Upper lobe of right lung (tissue), 1 donor: ENCODE measurements at regions not wholly inside any gene's neighbourhood (a gene's known extent, or its start where the extent isn't known, plus 50 kb on each side); places are given as distances from the start of the nearest gene placed in this dataset.

ENCODE experiments used
- ATAC-seq: fragments of 200-7000 bp; cut with Tn5 transposase; one replicate; pipeline ENCODE4 v1.9.1; 2020; ENCODE audit warnings: mild to moderate bottlenecking, moderate library complexity
- DNase-seq: peaks from one replicate; pipeline ENCODE4 v3.0.0-alpha.2; 2020
- H3K27ac ChIP-seq: fragments of 200-600 bp; one replicate; pipeline ENCODE4 v1.8.0; 2022
- H3K27me3 ChIP-seq: fragments of 200-600 bp; one replicate; pipeline ENCODE4 v1.8.0; 2022; ENCODE audit warnings: mild to moderate bottlenecking
- H3K36me3 ChIP-seq: fragments of 200-600 bp; one replicate; pipeline ENCODE4 v1.8.0; 2022
- H3K4me1 ChIP-seq: fragments of 200-600 bp; one replicate; pipeline ENCODE4 v1.8.0; 2022
- H3K4me3 ChIP-seq: fragments of 200-600 bp; one replicate; pipeline ENCODE4 v1.8.0; 2022; ENCODE audit warnings: mild to moderate bottlenecking
- H3K9me3 ChIP-seq: fragments of 200-600 bp; one replicate; pipeline ENCODE4 v1.8.0; 2022
- intact Hi-C: fragments of 100-400 bp; cut with DNase I; formaldehyde crosslinking; loops from one replicate; pipeline ENCODE4 v1.11.0; 2022
- TF ChIP-seq, protein P1 (sequence below): fragments of 200-600 bp; IDR thresholded peaks from one replicate; pipeline ENCODE4 v1.8.0; 2022; ENCODE audit warnings: antibody characterized with exemption
- donor health status: DM: no; HTN: yes; CAD: no; lungs with severe emphysema.

DNA sequence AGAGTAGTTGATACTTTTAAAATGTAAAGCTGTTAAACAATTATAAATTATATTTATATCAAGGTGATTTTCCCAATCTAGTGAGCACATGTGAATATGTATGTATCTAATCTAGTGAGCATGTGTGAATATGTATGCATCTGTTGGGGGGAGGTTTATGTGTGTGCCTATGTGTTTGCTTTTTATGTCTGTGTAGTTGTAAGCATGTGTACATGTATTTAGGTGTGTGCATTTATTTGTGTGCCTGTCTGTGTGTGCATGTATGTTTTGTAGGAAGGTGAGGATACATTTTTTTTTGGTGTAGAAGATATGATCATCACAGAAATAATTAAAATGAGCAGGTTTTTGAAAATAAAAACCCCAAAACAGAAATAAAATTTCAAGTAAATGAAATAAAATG is 318.9 kb upstream of the CHRM3 start:
- Histone ChIP-seq H3K9me3 (no peaks in the 10 kb centered on the region), H3K4me1 (no peaks in the 10 kb centered on the region), H3K27ac (no peak overlapping the region), H3K36me3 (no peaks in the 10 kb centered on the region), H3K4me3 (no peak overlapping the region), H3K27me3 (no peaks in the 10 kb centered on the region)
- no peak for DNase-seq
- TF ChIP-seq, protein P1, sequence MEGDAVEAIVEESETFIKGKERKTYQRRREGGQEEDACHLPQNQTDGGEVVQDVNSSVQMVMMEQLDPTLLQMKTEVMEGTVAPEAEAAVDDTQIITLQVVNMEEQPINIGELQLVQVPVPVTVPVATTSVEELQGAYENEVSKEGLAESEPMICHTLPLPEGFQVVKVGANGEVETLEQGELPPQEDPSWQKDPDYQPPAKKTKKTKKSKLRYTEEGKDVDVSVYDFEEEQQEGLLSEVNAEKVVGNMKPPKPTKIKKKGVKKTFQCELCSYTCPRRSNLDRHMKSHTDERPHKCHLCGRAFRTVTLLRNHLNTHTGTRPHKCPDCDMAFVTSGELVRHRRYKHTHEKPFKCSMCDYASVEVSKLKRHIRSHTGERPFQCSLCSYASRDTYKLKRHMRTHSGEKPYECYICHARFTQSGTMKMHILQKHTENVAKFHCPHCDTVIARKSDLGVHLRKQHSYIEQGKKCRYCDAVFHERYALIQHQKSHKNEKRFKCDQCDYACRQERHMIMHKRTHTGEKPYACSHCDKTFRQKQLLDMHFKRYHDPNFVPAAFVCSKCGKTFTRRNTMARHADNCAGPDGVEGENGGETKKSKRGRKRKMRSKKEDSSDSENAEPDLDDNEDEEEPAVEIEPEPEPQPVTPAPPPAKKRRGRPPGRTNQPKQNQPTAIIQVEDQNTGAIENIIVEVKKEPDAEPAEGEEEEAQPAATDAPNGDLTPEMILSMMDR = no peak
- ATAC-seq = no peak
- intact Hi-C loops = no loop called here

DNA sequence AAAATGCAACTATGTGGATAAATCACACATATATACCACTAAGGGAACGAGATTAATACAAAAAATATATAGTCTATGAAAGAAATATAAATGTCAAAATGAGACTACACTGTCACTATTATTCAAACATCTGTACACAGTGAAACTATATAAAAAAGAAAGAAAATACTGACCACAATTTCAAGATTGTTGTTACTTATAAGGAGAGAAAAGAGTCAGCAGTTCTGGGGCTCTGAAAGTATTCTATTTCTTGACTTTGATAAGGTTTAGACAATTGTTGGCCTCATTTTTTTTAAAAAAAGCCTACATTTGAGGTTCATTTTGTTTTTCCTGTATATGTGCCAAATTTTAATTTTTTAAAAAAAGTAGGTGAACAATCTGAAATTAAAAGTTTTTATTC is 319.3 kb upstream of the CHRM3 start:
- DNase-seq = no peak
- no peak for ATAC-seq
- H3K36me3 ChIP-seq = no peaks in the 10 kb centered on the region
- no peaks in the 10 kb centered on the region for H3K4me1 ChIP-seq
- H3K9me3 ChIP-seq = no peaks in the 10 kb centered on the region
- H3K27me3 ChIP-seq = no peaks in the 10 kb centered on the region
- H3K4me3 ChIP-seq = no peak overlapping the region
- intact Hi-C loops = no loop called here
- no peak overlapping the region for H3K27ac ChIP-seq
- TF ChIP-seq, protein P1 = no peak

DNA sequence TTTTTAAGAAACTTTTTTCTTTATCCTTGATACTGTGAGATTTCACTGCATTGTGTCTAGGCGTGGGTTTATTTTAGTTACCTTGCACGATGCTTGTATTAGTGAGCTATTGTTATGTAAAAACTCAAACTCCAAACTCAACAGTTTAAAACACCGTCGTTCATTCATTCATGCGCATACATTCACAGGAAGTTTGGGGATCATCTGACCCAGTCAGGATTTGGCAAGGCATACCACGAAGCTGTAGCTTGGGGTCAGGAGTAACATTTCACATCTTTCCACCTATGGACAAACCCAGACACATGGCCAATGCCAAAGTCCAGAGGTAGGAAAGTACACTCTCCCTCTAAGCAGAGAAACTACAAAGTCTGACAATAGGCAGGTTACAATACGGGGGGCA is 324.6 kb upstream of the CHRM3 start:
- no peak for ATAC-seq
- Histone ChIP-seq H3K27ac (no peak overlapping the region), H3K4me3 (no peak overlapping the region), H3K9me3 (no peaks in the 10 kb centered on the region), H3K4me1 (no peaks in the 10 kb centered on the region), H3K27me3 (no peaks in the 10 kb centered on the region), H3K36me3 (no peaks in the 10 kb centered on the region)
- DNase-seq = no peak
- TF ChIP-seq, protein P1 = no peak
- intact Hi-C loops = no loop called here

DNA sequence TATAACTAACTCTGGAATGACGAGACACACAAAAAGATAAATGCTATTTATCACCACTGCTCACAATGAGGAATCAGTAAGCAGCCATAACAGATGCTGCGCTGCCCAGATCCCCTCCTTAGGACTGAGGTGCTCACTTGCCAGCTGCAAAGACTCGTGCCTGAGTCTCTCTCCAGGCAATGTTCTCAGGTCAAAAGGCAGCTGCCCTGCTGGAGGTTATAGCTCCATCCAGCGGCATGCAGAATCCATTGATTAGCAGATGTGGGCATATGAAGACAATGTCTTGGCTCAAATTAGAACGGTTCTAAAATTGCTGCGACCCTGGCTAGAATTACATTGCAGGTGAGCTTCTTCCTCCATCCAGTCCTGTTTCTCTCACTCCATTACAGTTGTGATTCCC is 328.2 kb upstream of the CHRM3 start:
- no peak for ATAC-seq
- no peak overlapping the region for H3K27ac ChIP-seq
- H3K9me3 ChIP-seq = no peaks in the 10 kb centered on the region
- no peaks in the 10 kb centered on the region for H3K36me3 ChIP-seq
- H3K4me3 ChIP-seq = no peak overlapping the region
- TF ChIP-seq, protein P1 = no peak
- H3K4me1 ChIP-seq = no peaks in the 10 kb centered on the region
- no peaks in the 10 kb centered on the region for H3K27me3 ChIP-seq
- DNase-seq = no peak
- intact Hi-C loops = no loop called here

DNA sequence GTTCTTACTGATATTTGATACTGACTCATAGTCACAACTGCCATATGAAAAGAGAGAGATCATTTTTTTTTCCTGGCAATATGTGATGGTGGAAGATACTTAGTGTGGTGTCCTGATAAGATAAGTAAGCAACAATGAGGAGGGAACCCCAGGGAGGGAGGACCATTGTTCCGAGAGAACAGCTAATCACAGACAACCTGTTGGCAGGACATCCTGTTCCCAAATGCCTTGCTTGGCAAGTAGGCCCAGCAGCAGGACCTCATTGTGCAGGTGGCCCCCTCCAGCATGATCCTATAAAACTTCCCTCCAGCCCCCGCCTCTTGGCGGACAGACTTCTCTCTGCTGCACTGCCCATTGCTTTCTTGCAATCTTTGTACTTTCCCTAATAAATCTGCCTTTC is 329.4 kb upstream of the CHRM3 start:
- no peaks in the 10 kb centered on the region for H3K9me3 ChIP-seq
- no peaks in the 10 kb centered on the region for H3K27me3 ChIP-seq
- TF ChIP-seq, protein P1 = no peak
- no peaks in the 10 kb centered on the region for H3K4me1 ChIP-seq
- no peak for ATAC-seq
- no peaks in the 10 kb centered on the region for H3K36me3 ChIP-seq
- intact Hi-C loops = no loop called here
- H3K4me3 ChIP-seq = no peak overlapping the region
- no peak overlapping the region for H3K27ac ChIP-seq
- no peak for DNase-seq

DNA sequence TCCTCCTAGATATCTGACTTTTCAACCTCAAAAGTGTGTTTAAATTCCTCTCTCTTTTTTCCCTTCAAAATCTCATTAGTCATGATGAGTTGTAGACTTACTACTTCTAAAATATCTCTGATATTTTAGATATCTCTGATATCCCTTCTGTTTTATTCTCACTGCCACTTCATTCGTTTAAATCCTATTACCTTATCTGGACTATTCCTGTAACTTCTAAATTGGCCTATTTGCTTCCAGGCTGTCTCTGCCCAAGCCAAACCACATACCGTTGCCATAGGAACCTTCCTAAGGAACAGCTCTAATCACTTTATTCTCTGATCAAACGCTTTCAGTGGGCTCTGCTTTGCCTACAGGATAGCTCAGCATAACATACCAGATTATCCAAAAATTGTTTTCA is 333.1 kb upstream of the CHRM3 start:
- H3K4me1 ChIP-seq = no peaks in the 10 kb centered on the region
- no peak for ATAC-seq
- no peaks in the 10 kb centered on the region for H3K27me3 ChIP-seq
- no peak for DNase-seq
- TF ChIP-seq, protein P1 = no peak
- H3K36me3 ChIP-seq = no peaks in the 10 kb centered on the region
- no peak overlapping the region for H3K27ac ChIP-seq
- intact Hi-C loops = no loop called here
- H3K4me3 ChIP-seq = no peak overlapping the region
- H3K9me3 ChIP-seq = no peaks in the 10 kb centered on the region
